Stimulated activated CD4-positive, alpha-beta T cell treated with anti-CD3 and anti-CD28 coated beads, Interleukin-1b, Interleukin-23, amount 100 ng/mL, for 1 hour (primary cell): ENCODE measurements at regions not wholly inside any gene's neighbourhood (a gene's known extent, or its start where the extent isn't known, plus 50 kb on each side); places are given as distances from the start of the nearest gene placed in this dataset.

Experiments
- DNase-seq, 2 donors: peaks; one replicate each; pipeline ENCODE4 v3.0.0-alpha.2; 2020; ENCODE audit warnings: low read depth in 2 of 2

GRCh38 chr14:56918849-56919574 is 108.7 kb upstream of the OTX2 start:
- DNase-seq: no peak

GRCh38 chr14:56905282-56905681 is 95.0 kb upstream of the OTX2 start:
- DNase-seq: no peak

GRCh38 chr14:56903304-56903969 is 93.2 kb upstream of the OTX2 start:
- no peak for DNase-seq

- no peak for DNase-seq
Observed at GRCh38 chr14:56902385-56902784, 92.1 kb upstream of the OTX2 start.

- no peak for DNase-seq
Observed at GRCh38 chr14:56900726-56901125, 90.4 kb upstream of the OTX2 start.

- no peak for DNase-seq
Observed at GRCh38 chr14:56899829-56900228, 89.5 kb upstream of the OTX2 start.

GRCh38 chr14:56896922-56897321 is 86.6 kb upstream of the OTX2 start:
- DNase-seq: no peak

- no peak for DNase-seq
Observed at GRCh38 chr14:56896231-56896630, 86.0 kb upstream of the OTX2 start.

- no peak for DNase-seq
Observed at GRCh38 chr14:56895154-56895553, 84.9 kb upstream of the OTX2 start.

GRCh38 chr14:56894591-56894991 is 84.3 kb upstream of the OTX2 start:
- no peak for DNase-seq

GRCh38 chr14:56892959-56893358 is 82.7 kb upstream of the OTX2 start:
- DNase-seq: no peak

GRCh38 chr14:56891226-56891625 is 80.9 kb upstream of the OTX2 start:
- no peak for DNase-seq

- DNase-seq: no peak
Observed at GRCh38 chr14:56889705-56890104, 79.4 kb upstream of the OTX2 start.

GRCh38 chr14:56888274-56888673 is 78.0 kb upstream of the OTX2 start:
- DNase-seq: no peak

- no peak for DNase-seq
Observed at GRCh38 chr14:56887216-56887615, 76.9 kb upstream of the OTX2 start.

GRCh38 chr14:56886471-56887062 is 76.3 kb upstream of the OTX2 start:
- no peak for DNase-seq

GRCh38 chr14:56885825-56886224 is 75.5 kb upstream of the OTX2 start:
- no peak for DNase-seq

- no peak for DNase-seq
Observed at GRCh38 chr14:56884617-56885016, 74.3 kb upstream of the OTX2 start.

GRCh38 chr14:56881181-56881580 is 70.9 kb upstream of the OTX2 start:
- DNase-seq: no peak

- no peak for DNase-seq
Observed at GRCh38 chr14:56878766-56879165, 68.5 kb upstream of the OTX2 start.

GRCh38 chr14:56875104-56875675 is 64.9 kb upstream of the OTX2 start:
- DNase-seq: no peak

- DNase-seq: no peak
Observed at GRCh38 chr14:56874375-56874774, 64.1 kb upstream of the OTX2 start.

- no peak for DNase-seq
Observed at GRCh38 chr14:56870336-56870735, 60.1 kb upstream of the OTX2 start.
